Vagina (tissue), 2 donors: ENCODE measurements at regions not wholly inside any gene's neighbourhood (a gene's known extent, or its start where the extent isn't known, plus 50 kb on each side); places are given as distances from the start of the nearest gene placed in this dataset.

ENCODE experiments used
- POLR2AphosphoS5 ChIP-seq, 2 donors: sonication (generic); formaldehyde crosslinking; IDR thresholded peaks; one replicate each; pipeline ENCODE4 v1.9.0; 2017; ENCODE audit warnings: antibody characterized with exemption in 2 of 2, mild to moderate bottlenecking in 2 of 2, low read depth in 1 of 2; ENCODE audit not compliant: insufficient read depth in 1 of 2
- TF ChIP-seq, protein P1 (sequence below), 3 experiments: fragments of 450-650 bp in 2 of 3; fragments of 200-600 bp in 1 of 3; sonication (generic) in 1 of 3; IDR thresholded peaks; one replicate each; pipeline ENCODE4 v1.5.1; 2017 to 2019; ENCODE audit warnings: antibody characterized with exemption in 3 of 3, mild to moderate bottlenecking in 2 of 3, moderate library complexity in 2 of 3

DNA sequence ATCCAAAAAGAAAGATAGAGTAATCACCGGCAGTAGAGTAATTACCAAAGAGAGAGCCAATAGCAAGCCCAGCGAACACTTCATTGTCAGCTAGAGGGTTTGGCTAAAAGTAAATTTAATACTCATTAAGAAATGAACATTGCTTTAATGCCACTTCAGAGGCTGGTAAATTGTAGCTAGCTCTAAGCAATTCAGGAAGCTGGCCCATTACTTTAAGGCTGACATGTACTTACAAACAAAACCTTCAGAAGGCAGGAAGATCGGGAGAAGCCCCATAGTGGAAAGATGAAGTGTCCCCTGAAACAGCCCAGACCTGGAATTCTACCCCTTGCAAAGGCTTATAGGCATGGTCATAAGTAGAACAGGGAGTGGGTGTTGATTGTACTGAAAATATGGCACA lies 396.6 kb upstream of the ID4 start:
- TF ChIP-seq, protein P1, sequence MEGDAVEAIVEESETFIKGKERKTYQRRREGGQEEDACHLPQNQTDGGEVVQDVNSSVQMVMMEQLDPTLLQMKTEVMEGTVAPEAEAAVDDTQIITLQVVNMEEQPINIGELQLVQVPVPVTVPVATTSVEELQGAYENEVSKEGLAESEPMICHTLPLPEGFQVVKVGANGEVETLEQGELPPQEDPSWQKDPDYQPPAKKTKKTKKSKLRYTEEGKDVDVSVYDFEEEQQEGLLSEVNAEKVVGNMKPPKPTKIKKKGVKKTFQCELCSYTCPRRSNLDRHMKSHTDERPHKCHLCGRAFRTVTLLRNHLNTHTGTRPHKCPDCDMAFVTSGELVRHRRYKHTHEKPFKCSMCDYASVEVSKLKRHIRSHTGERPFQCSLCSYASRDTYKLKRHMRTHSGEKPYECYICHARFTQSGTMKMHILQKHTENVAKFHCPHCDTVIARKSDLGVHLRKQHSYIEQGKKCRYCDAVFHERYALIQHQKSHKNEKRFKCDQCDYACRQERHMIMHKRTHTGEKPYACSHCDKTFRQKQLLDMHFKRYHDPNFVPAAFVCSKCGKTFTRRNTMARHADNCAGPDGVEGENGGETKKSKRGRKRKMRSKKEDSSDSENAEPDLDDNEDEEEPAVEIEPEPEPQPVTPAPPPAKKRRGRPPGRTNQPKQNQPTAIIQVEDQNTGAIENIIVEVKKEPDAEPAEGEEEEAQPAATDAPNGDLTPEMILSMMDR (IDR thresholded peaks at IDR 0.05), result no peak
- no peak for TF ChIP-seq POLR2AphosphoS5 (IDR thresholded peaks at IDR 0.05; ENCODE audit: insufficient read depth in 1 of 2, low read depth in 1 of 2)
